ENCODE measurements at regions not wholly inside any gene's neighbourhood (a gene's known extent, or its start where the extent isn't known, plus 50 kb on each side); places are given as distances from the start of the nearest gene placed in this dataset.

DNA sequence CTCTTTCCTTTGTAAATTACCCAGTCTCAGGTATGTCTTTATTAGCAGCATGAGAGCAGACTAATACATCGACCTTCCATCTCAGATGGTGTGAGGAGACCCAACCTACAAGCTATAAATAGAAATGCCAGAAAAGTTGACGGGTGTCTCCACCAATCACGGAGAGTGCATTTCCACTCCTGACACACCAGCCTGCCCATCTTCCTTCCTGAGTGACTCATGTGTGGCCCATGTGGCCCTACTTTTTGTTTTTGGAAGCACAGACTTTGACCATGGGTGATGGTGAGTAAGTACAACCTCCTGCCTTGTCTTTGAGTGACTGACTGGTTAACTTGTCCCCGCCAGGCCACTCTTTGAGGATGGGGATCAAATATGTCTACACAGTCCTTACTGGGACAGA is 147.0 kb downstream of the OAT start:
- Mint-ChIP-seq H3K4me1 (ENCODE audit: low read depth) (peaks cover 12% of the 10 kb centered on the region), H3K36me3 (ENCODE audit: low read depth) (peaks cover 7% of the 10 kb centered on the region), H3K27ac (ENCODE audit: unreplicated experiment) (no peak overlapping the region), H3K4me3 (ENCODE audit: unreplicated experiment) (no peak overlapping the region), H3K27me3 (ENCODE audit: low read depth) (peaks cover 1% of the 10 kb centered on the region), H3K9me3 (ENCODE audit: low read depth) (peaks cover 31% of the 10 kb centered on the region)
- no peak for DNase-seq (ENCODE audit: low spot score)
- TF ChIP-seq, protein P1, sequence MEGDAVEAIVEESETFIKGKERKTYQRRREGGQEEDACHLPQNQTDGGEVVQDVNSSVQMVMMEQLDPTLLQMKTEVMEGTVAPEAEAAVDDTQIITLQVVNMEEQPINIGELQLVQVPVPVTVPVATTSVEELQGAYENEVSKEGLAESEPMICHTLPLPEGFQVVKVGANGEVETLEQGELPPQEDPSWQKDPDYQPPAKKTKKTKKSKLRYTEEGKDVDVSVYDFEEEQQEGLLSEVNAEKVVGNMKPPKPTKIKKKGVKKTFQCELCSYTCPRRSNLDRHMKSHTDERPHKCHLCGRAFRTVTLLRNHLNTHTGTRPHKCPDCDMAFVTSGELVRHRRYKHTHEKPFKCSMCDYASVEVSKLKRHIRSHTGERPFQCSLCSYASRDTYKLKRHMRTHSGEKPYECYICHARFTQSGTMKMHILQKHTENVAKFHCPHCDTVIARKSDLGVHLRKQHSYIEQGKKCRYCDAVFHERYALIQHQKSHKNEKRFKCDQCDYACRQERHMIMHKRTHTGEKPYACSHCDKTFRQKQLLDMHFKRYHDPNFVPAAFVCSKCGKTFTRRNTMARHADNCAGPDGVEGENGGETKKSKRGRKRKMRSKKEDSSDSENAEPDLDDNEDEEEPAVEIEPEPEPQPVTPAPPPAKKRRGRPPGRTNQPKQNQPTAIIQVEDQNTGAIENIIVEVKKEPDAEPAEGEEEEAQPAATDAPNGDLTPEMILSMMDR (IDR thresholded peaks at IDR 0.05) = no peak

DNA sequence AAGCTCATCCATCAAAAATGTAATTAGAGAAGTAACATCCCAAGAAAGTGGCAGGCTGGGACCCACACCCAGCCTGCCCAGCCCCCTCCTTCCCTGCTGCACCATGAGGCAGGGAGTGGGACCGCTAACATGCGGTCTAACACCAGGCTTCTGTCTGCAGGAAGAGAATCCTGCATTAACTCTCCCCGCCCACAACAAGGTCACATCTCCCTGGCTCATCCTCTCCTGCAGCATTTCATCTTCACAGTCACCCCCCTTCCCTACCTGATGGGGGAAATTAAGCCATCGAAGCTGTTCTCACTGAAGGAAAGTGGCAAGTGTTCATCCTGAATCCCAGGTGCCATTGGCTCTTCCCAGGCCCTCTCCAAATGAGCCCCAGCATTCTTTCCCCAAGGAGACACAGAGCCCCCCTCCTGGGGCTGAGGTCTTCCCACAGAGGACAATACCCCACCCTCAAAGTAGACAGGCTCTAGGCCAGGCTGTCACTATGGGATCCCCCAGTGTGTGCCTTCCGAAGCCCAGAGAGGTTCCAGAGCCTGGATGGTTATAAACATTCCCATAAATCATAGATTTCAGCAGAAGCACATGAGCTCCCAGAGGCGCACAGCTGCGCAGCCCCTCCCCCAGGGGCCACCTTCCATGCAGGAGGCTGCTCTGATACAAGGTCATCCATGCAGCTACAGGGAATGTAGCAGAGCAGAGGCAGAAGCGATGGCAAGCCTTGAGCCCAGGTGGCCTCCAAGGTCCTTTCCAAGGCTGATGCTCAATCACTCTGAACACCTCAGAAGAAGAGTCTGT is 148.0 kb downstream of the OAT start:
- H3K27ac Mint-ChIP-seq (ENCODE audit: unreplicated experiment) = no peak overlapping the region
- DNase-seq (ENCODE audit: low spot score) = peak; percentile 57
- H3K9me3 Mint-ChIP-seq (ENCODE audit: low read depth) = peaks cover 31% of the 10 kb centered on the region
- H3K27me3 Mint-ChIP-seq (ENCODE audit: low read depth) = peaks cover 1% of the 10 kb centered on the region
- H3K4me1 Mint-ChIP-seq (ENCODE audit: low read depth) = peaks cover 15% of the 10 kb centered on the region
- TF ChIP-seq, protein P1 (IDR thresholded peaks at IDR 0.05) = no peak
- no peak overlapping the region for H3K4me3 Mint-ChIP-seq (ENCODE audit: unreplicated experiment)
- peaks cover 7% of the 10 kb centered on the region for H3K36me3 Mint-ChIP-seq (ENCODE audit: low read depth)

DNA sequence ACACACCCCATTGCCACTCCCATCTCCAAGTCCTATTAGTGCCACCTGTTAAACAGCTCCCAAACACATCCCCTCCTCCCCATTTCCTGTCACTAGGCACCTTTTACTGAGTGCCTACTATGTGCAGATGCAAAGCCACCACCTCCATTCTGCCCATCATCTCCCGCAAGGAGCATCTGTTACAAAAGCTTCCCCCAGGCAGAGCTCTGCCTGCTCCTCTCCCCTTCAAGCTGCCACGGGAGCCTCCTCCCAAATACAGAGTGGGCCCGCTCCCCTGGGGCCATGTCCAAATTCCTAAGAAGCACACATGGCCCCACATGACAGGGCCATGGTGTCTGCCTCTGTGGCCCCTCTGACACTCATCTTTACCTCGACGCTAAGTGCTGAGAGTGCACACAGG is 149.7 kb downstream of the OAT start:
- Mint-ChIP-seq H3K4me1 (ENCODE audit: low read depth) (peaks cover 15% of the 10 kb centered on the region), H3K27ac (ENCODE audit: unreplicated experiment) (peak overlapping the region; percentile 51), H3K9me3 (ENCODE audit: low read depth) (peaks cover 20% of the 10 kb centered on the region), H3K27me3 (ENCODE audit: low read depth) (peaks cover 1% of the 10 kb centered on the region), H3K4me3 (ENCODE audit: unreplicated experiment) (no peak overlapping the region), H3K36me3 (ENCODE audit: low read depth) (peaks cover 7% of the 10 kb centered on the region)
- DNase-seq (ENCODE audit: low spot score) = peak; percentile 55
- TF ChIP-seq, protein P1 (IDR thresholded peaks at IDR 0.05) = no peak

DNA sequence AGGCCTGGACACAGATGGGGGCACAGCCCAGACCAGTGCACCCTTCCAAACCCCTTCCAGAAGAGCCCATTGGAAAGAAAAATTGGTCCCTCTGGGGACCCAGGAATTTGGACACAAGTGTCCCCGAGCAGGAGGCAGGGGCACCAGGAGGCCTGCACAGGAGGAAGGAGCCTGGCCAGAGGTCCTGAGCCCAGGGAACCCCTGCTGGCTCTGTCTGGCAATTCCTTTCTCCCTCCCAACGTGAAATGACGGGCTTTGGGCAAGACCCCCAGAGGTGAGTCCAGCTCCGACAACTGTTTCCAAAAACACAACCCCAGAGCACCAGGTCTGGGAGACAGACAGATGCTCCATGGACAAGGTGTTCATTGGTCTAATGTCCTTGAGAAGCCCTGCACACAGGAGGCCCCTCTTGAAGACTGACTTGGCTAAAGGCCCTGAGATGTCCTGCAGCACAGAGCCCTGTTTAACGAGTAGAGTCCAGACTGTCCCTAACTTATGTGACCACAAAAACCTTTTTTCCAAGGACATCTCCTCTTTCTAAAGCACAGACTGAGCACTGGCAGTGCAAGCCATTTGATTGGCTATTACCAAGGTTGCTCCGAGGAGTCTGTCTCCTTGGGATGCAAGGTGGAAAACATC is 150.7 kb downstream of the OAT start:
- TF ChIP-seq, protein P1 (IDR thresholded peaks at IDR 0.05) = no peak
- DNase-seq (ENCODE audit: low spot score) = peak; percentile 33
- Mint-ChIP-seq H3K4me3 (ENCODE audit: unreplicated experiment) (no peak overlapping the region), H3K27ac (ENCODE audit: unreplicated experiment) (no peak overlapping the region), H3K4me1 (ENCODE audit: low read depth) (peaks cover 15% of the 10 kb centered on the region), H3K27me3 (ENCODE audit: low read depth) (peaks cover 3% of the 10 kb centered on the region), H3K36me3 (ENCODE audit: low read depth) (peaks cover 4% of the 10 kb centered on the region), H3K9me3 (ENCODE audit: low read depth) (peaks cover 12% of the 10 kb centered on the region)

DNA sequence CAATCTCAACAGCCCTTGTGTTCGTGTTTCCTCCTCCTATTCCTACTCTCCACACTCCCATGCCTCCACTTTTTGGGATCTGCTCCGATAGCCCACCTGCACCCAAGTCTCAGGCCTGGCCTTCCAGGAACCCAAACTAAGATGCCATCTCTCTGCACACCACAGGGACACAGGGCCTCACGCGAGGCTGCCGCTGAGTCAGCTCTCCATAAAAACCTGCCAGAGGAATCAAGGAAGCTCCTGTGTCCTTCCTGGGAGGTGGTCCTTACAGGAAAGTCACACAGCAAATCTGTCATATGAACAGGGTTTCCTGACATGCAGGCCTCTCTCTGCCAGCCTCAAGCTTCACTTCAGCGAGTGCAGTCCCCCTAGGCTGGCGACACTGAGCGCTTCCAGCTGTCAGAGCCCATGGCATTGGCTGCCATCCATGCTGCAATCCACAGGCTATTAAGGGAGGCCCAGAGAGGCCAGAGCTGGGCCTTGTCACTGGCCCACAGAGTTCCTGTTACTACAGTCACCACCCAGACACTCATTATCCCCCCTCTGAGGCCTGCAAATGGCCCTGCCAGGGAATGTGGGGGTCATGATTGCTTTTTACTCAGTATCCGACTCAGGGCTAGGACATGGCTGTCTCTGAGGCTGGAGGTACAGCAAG is 151.4 kb downstream of the OAT start:
- Mint-ChIP-seq H3K4me3 (ENCODE audit: unreplicated experiment) (no peak overlapping the region), H3K36me3 (ENCODE audit: low read depth) (peaks cover 2% of the 10 kb centered on the region), H3K27ac (ENCODE audit: unreplicated experiment) (peak overlapping the region; percentile 89), H3K27me3 (ENCODE audit: low read depth) (peaks cover 3% of the 10 kb centered on the region), H3K9me3 (ENCODE audit: low read depth) (peaks cover 7% of the 10 kb centered on the region), H3K4me1 (ENCODE audit: low read depth) (peaks cover 15% of the 10 kb centered on the region)
- peak; percentile 53 for DNase-seq (ENCODE audit: low spot score)
- TF ChIP-seq, protein P1 (IDR thresholded peaks at IDR 0.05) = no peak
